Smooth muscle cell (in vitro differentiated cells): ENCODE measurements at regions not wholly inside any gene's neighbourhood (a gene's known extent, or its start where the extent isn't known, plus 50 kb on each side); places are given as distances from the start of the nearest gene placed in this dataset.
A peak's percentile ranks its signal among the peaks of the same experiment; 100 is the strongest.
"Not testable (repeated sequence)": the region's sequence is repeated elsewhere in the genome, so short reads cannot be mapped to it uniquely, and the experiment has no call there.

Source experiments
- DNase-seq: peaks from one replicate; lab custom pipeline; 2025; ENCODE audit not compliant: unreplicated experiment; lab: John Stamatoyannopoulos, UW
- H2AFZ ChIP-seq: fragments of 200-600 bp; sonication (generic); 2 replicates; pipeline ENCODE4 v1.6.0; 2016; ENCODE audit warnings: antibody characterized with exemption, low read depth, mild to moderate bottlenecking
- H3F3A ChIP-seq: fragments of 200-600 bp; sonication (generic); 2 replicates; pipeline ENCODE4 v1.6.0; 2017; ENCODE audit warnings: antibody characterized with exemption, low read depth
- H3K27ac ChIP-seq: fragments of 200-600 bp; sonication (generic); 2 replicates; pipeline ENCODE4 v1.5.1; 2016; ENCODE audit warnings: low read depth, mild to moderate bottlenecking
- H3K27me3 ChIP-seq: fragments of 200-600 bp; sonication (generic); 2 replicates; pipeline ENCODE4 v1.6.1; 2016; ENCODE audit warnings: low read depth, mild to moderate bottlenecking
- H3K36me3 ChIP-seq: fragments of 200-600 bp; sonication (generic); 2 replicates; pipeline ENCODE4 v1.5.1; 2016; ENCODE audit warnings: low read depth
- H3K4me1 ChIP-seq: fragments of 200-600 bp; sonication (generic); 2 replicates; pipeline ENCODE4 v1.5.1; 2016; ENCODE audit warnings: low read depth
- H3K4me2 ChIP-seq: fragments of 200-600 bp; sonication (generic); 2 replicates; pipeline ENCODE4 v1.6.0; 2016; ENCODE audit warnings: mild to moderate bottlenecking
- H3K4me3 ChIP-seq: fragments of 200-600 bp; sonication (generic); 2 replicates; pipeline ENCODE4 v1.5.1; 2016; ENCODE audit warnings: mild to moderate bottlenecking
- H3K79me2 ChIP-seq: fragments of 200-600 bp; sonication (generic); 2 replicates; pipeline ENCODE4 v1.6.0; 2016; ENCODE audit warnings: low read depth, mild to moderate bottlenecking
- H3K9ac ChIP-seq: fragments of 200-600 bp; sonication (generic); 2 replicates; pipeline ENCODE4 v1.6.0; 2016; ENCODE audit warnings: low read depth
- H3K9me3 ChIP-seq: fragments of 200-600 bp; sonication (generic); replicated peaks from 2 replicates; pipeline ENCODE4 v1.5.1; 2016; ENCODE audit warnings: low read depth
- H4K20me1 ChIP-seq: fragments of 200-600 bp; sonication (generic); 2 replicates; pipeline ENCODE4 v1.6.0; 2016; ENCODE audit warnings: low read depth
- WGBS: methylation state at CpG from one replicate; pipeline ENCODE4 v1.1.7; 2016; ENCODE audit warnings: low lambda C conversion rate; 5-methylcytosine and 5-hydroxymethylcytosine counted together
- TF ChIP-seq, protein P1 (sequence below): fragments of 200-600 bp; sonication (generic); IDR thresholded peaks from 2 replicates; pipeline ENCODE4 v1.5.1; 2017; ENCODE audit warnings: borderline replicate concordance, mild to moderate bottlenecking, antibody characterized with exemption; ENCODE audit not compliant: insufficient read depth, poor library complexity, severe bottlenecking

DNA sequence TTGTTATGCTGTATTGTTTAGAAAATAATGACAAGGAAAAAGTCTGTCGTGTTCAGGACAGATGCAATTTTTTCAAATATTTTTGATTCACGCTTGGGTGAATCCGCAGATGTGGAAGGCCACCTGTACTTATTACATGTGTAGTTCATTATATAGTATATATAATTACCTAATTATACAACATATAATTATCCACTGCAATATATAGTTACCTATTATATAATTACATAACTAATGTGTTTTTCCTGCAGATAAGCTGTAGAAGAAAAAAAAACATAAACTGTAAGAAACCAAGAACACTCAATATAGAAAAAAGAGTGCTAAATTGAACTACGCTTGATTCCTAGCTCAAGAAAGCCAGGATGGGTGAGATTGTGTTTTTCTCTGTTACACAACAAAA lies 93.6 kb upstream of the RANBP3L start:
- Histone ChIP-seq H3F3A (peaks cover 36% of the 10 kb centered on the region), H3K4me1 (peaks cover 6% of the 10 kb centered on the region), H3K27ac (peak overlapping the region; percentile 61), H2AFZ (no peak overlapping the region), H3K79me2 (no peaks in the 10 kb centered on the region), H3K9ac (no peak overlapping the region), H3K4me3 (no peak overlapping the region), H3K4me2 (no peak overlapping the region), H4K20me1 (no peaks in the 10 kb centered on the region), H3K27me3 (no peaks in the 10 kb centered on the region), H3K9me3 (no peaks in the 10 kb centered on the region), H3K36me3 (no peaks in the 10 kb centered on the region)
- WGBS: 98% methylated on average over 4 of the region's 4 CpGs
- no peak for DNase-seq
- TF ChIP-seq, protein P1, sequence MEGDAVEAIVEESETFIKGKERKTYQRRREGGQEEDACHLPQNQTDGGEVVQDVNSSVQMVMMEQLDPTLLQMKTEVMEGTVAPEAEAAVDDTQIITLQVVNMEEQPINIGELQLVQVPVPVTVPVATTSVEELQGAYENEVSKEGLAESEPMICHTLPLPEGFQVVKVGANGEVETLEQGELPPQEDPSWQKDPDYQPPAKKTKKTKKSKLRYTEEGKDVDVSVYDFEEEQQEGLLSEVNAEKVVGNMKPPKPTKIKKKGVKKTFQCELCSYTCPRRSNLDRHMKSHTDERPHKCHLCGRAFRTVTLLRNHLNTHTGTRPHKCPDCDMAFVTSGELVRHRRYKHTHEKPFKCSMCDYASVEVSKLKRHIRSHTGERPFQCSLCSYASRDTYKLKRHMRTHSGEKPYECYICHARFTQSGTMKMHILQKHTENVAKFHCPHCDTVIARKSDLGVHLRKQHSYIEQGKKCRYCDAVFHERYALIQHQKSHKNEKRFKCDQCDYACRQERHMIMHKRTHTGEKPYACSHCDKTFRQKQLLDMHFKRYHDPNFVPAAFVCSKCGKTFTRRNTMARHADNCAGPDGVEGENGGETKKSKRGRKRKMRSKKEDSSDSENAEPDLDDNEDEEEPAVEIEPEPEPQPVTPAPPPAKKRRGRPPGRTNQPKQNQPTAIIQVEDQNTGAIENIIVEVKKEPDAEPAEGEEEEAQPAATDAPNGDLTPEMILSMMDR: no peak

DNA sequence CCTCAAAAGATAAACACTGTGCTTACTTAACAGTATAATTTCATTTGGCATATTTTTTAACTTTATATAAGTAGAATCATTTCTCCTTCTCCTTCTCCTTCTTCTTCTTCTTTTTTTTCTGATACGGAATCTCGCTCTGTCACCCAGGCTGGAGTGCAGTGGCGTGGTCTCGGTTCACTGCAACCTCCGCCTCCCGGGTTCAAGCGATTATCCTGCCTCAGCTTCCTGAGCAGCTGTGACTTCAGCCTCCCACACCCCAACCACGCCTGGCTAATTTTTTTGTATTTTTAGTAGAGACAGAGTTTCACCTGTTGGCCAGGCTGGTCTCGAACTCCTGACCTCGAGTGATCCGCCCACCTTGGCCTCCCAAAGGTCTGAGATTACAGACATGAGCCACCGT lies 94.2 kb upstream of the RANBP3L start:
- H3K4me3 ChIP-seq, H2AFZ ChIP-seq, H3K4me2 ChIP-seq, H4K20me1 ChIP-seq, H3K79me2 ChIP-seq, H3K36me3 ChIP-seq, H3K4me1 ChIP-seq, H3K27me3 ChIP-seq, DNase-seq, H3K9ac ChIP-seq, H3K9me3 ChIP-seq: not testable (repeated sequence)
- H3F3A ChIP-seq: peaks cover 36% of the 10 kb centered on the region
- H3K27ac ChIP-seq: peak overlapping the region; percentile 25
- 48% methylated on average over 12 of the region's 12 CpGs for WGBS

DNA sequence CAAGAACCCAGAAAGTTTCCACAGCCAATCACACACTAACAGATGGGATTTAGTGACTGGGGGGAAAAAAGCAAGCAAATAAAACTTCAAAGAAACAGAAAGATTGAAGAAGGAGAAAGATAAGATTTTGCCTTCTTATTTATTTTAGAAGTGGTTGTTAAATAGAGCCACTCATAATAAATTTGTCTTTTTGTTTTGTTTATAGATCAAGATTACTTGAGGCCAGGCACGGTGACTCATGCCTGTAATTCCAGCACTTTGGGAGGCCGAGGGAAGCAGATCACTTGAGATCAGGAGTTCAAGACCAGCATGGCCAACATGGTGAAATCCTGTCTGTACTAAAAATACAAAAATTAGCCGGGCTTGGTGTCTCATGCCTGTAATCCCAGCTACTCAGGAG lies 94.9 kb upstream of the RANBP3L start:
- Histone ChIP-seq H3F3A (peaks cover 36% of the 10 kb centered on the region), H3K27ac (peak overlapping the region; percentile 25), H3K4me1 (peaks cover 6% of the 10 kb centered on the region), H2AFZ (no peak overlapping the region), H3K4me3 (no peak overlapping the region), H3K9me3 (no peaks in the 10 kb centered on the region), H4K20me1 (no peaks in the 10 kb centered on the region), H3K36me3 (no peaks in the 10 kb centered on the region), H3K9ac (no peak overlapping the region), H3K27me3 (no peaks in the 10 kb centered on the region), H3K79me2 (no peaks in the 10 kb centered on the region), H3K4me2 (no peak overlapping the region)
- DNase-seq: no peak
- 10% methylated on average over 3 of the region's 3 CpGs for WGBS
- TF ChIP-seq, protein P1: no peak

DNA sequence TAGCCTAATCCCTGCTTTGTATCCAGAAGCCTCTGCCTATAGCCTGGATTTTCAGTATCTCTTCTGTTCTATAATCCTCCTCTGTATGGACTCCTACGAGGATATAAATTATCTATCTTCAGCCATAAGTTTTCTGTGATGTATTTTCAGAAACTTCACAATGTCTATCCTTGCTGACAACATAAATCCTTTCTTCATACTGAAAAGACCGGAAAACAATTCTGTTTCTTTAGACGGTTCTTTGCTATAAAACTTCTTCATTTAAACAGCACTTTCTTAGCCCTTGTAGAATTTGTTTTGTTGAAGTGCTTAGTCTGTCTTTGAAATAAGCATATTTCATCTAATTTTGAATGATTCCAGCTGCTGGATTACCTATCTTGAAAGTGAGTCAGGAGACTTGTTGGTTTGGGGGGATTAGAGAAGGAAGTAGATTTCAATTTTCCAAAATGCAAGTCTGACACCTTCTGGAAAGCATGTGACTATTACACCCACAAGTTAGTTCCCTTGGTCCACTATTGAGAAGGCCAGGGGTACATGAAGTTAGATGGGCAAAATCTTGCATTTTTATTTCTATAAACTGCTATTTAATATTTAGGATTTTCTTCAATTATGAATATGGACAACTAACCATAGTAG lies 96.3 kb upstream of the RANBP3L start:
- DNase-seq: no peak
- WGBS: 16% methylated on average over 3 of the region's 3 CpGs
- Histone ChIP-seq H2AFZ (no peak overlapping the region), H3K79me2 (no peaks in the 10 kb centered on the region), H3K9ac (no peak overlapping the region), H3K36me3 (no peaks in the 10 kb centered on the region), H3F3A (peaks cover 36% of the 10 kb centered on the region), H3K9me3 (no peaks in the 10 kb centered on the region), H3K4me3 (no peak overlapping the region), H3K27ac (peak overlapping the region; percentile 25), H3K4me1 (peaks cover 6% of the 10 kb centered on the region), H3K4me2 (peak overlapping the region; percentile 69), H4K20me1 (no peaks in the 10 kb centered on the region), H3K27me3 (no peaks in the 10 kb centered on the region)
- TF ChIP-seq, protein P1: peak; percentile 46
